Mucosa of rectum (tissue), 2 donors: ENCODE measurements at regions not wholly inside any gene's neighbourhood (a gene's known extent, or its start where the extent isn't known, plus 50 kb on each side); places are given as distances from the start of the nearest gene placed in this dataset.

Experiments used
- H3K27ac ChIP-seq, 2 donors: one replicate each; pipeline ENCODE4 v1.7.0; 2013; ENCODE audit warnings: inconsistent platforms in 2 of 2, low read depth in 2 of 2, low read length in 2 of 2
- H3K27me3 ChIP-seq, 2 donors: one replicate each; pipeline ENCODE4 v1.7.0; 2013; ENCODE audit warnings: low read length in 2 of 2; ENCODE audit not compliant: control insufficient read depth in 2 of 2, insufficient read depth in 2 of 2
- H3K36me3 ChIP-seq, 2 donors: one replicate each; pipeline ENCODE4 v1.7.0; 2013; ENCODE audit warnings: low read length in 2 of 2; ENCODE audit not compliant: control insufficient read depth in 2 of 2, insufficient read depth in 2 of 2
- H3K4me1 ChIP-seq, 2 donors: one replicate each; pipeline ENCODE4 v1.7.0; 2013; ENCODE audit warnings: low read length in 2 of 2, mild to moderate bottlenecking in 1 of 2; ENCODE audit not compliant: control insufficient read depth in 2 of 2, insufficient read depth in 2 of 2
- H3K4me3 ChIP-seq, 2 donors: one replicate each; pipeline ENCODE4 v1.7.0; 2013; ENCODE audit warnings: low read length in 2 of 2
- H3K9ac ChIP-seq, 2 donors: one replicate each; pipeline ENCODE4 v1.7.0; 2013; ENCODE audit warnings: low read length in 2 of 2, low read depth in 1 of 2, mild to moderate bottlenecking in 1 of 2
- H3K9me3 ChIP-seq, 2 donors: one replicate each; pipeline ENCODE4 v1.7.0; 2013; ENCODE audit warnings: low read length in 2 of 2; ENCODE audit not compliant: control insufficient read depth in 2 of 2
- donor health status: healthy.
- donor health status: Normal muscosa, but diverticular disease.

DNA sequence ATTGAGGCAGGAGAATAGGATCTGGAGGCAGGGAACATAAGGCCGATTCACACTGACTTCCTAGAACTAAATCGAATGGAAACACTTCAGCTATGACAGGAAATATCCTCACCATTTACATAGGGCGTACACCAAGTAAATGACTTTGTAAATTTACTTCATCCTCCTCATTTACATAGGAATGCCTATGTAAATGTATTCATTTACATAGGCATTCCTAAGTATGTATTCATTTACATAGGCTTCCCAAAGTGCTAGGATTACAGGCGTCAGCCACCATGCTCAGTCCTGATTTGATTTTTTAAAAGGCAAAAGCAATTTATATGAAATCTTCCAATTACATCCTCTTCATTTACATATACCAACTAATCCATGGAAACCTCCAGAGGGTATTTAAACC lies 133.1 kb upstream of the RFC3 start:
- H3K4me3 ChIP-seq: no peak overlapping the region
- H3K4me1 ChIP-seq: no peaks in the 10 kb centered on the region
- no peaks in the 10 kb centered on the region for H3K27me3 ChIP-seq
- H3K9me3 ChIP-seq: no peaks in the 10 kb centered on the region
- no peaks in the 10 kb centered on the region for H3K36me3 ChIP-seq
- H3K27ac ChIP-seq: no peak overlapping the region
- H3K9ac ChIP-seq: no peak overlapping the region

GRCh38 chr13:33686772-33687480 lies 131.0 kb upstream of the RFC3 start:
- Histone ChIP-seq H3K27ac (no peak overlapping the region), H3K36me3 (no peaks in the 10 kb centered on the region), H3K4me1 (no peaks in the 10 kb centered on the region), H3K4me3 (no peak overlapping the region), H3K9ac (no peak overlapping the region), H3K27me3 (no peaks in the 10 kb centered on the region), H3K9me3 (no peaks in the 10 kb centered on the region)

DNA sequence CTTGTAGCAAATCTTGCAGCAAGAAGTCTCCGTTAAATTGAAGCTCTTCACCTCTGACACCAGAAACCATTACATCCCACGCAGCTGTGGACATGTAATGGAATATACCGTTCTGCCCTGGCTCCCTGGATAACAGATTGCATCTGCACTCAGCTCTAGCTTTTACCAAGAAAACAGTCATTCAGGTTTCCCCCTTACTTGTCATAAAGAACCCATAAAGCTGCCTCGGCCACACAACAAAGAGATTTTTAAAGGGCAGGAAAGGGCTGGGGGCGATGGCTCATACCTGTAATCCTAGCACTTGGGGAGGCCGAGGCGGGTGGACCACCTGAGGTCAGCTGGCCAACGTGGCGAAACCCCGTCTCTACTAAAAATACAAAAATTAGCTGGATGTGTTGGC lies 127.6 kb upstream of the RFC3 start:
- H3K36me3 ChIP-seq: no peaks in the 10 kb centered on the region
- H3K27me3 ChIP-seq: no peaks in the 10 kb centered on the region
- no peak overlapping the region for H3K9ac ChIP-seq
- H3K27ac ChIP-seq: no peak overlapping the region
- no peaks in the 10 kb centered on the region for H3K9me3 ChIP-seq
- no peak overlapping the region for H3K4me3 ChIP-seq
- no peaks in the 10 kb centered on the region for H3K4me1 ChIP-seq

GRCh38 chr13:33691980-33692379 lies 126.0 kb upstream of the RFC3 start:
- H3K4me3 ChIP-seq: no peak overlapping the region
- no peaks in the 10 kb centered on the region for H3K9me3 ChIP-seq
- no peak overlapping the region for H3K27ac ChIP-seq
- H3K36me3 ChIP-seq: no peaks in the 10 kb centered on the region
- no peaks in the 10 kb centered on the region for H3K27me3 ChIP-seq
- no peak overlapping the region for H3K9ac ChIP-seq
- H3K4me1 ChIP-seq: no peaks in the 10 kb centered on the region

GRCh38 chr13:33692531-33692930 lies 125.4 kb upstream of the RFC3 start:
- Histone ChIP-seq H3K4me1 (no peaks in the 10 kb centered on the region), H3K9me3 (no peaks in the 10 kb centered on the region), H3K9ac (no peak overlapping the region), H3K27ac (no peak overlapping the region), H3K4me3 (no peak overlapping the region), H3K27me3 (no peaks in the 10 kb centered on the region), H3K36me3 (no peaks in the 10 kb centered on the region)

- Histone ChIP-seq H3K4me3 (no peak overlapping the region), H3K9ac (no peak overlapping the region), H3K4me1 (no peaks in the 10 kb centered on the region), H3K9me3 (no peaks in the 10 kb centered on the region), H3K27ac (no peak overlapping the region), H3K27me3 (no peaks in the 10 kb centered on the region), H3K36me3 (no peaks in the 10 kb centered on the region)
Measured at GRCh38 chr13:33694546-33694945, 123.4 kb upstream of the RFC3 start.

DNA sequence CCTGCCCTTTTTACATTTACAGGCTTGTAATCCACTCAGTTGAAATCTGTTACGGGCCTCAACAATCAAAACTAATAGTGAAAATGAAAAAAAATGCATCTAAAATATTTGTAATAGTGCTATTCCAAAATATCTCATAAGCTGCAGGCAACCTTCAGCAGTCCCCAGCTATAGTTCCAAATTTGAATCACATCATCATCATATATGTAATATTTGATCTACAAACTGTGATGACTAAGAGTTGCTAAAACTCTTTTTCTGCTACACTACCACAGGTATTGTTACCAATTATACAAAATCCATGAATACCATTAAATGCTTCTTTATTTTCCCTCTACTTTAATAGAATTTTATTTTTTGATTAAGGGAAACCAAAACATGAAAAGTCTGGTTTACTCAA lies 121.4 kb upstream of the RFC3 start:
- H3K36me3 ChIP-seq: no peaks in the 10 kb centered on the region
- no peak overlapping the region for H3K27ac ChIP-seq
- no peak overlapping the region for H3K4me3 ChIP-seq
- H3K9me3 ChIP-seq: no peaks in the 10 kb centered on the region
- no peak overlapping the region for H3K9ac ChIP-seq
- no peaks in the 10 kb centered on the region for H3K27me3 ChIP-seq
- no peaks in the 10 kb centered on the region for H3K4me1 ChIP-seq

DNA sequence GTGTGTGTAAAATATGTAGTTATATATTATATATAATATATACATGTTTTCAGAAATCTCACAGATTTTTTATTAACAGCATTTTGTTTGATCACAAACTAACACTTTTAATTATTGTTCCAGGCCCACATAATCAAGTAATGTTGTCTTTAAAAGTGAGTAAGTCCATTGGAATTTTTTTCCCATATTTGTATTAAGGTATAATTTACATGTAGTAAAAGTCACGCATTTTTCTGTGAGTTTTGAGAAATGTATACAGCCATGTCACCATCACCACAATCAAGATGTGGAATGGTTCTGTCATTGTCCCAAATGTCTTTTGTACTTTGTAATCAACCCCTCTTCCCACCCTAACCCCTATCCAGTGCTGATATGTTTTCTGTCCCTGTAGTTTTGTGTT lies 120.0 kb upstream of the RFC3 start:
- H3K9ac ChIP-seq: no peak overlapping the region
- no peaks in the 10 kb centered on the region for H3K36me3 ChIP-seq
- H3K4me3 ChIP-seq: no peak overlapping the region
- H3K27ac ChIP-seq: no peak overlapping the region
- no peaks in the 10 kb centered on the region for H3K4me1 ChIP-seq
- no peaks in the 10 kb centered on the region for H3K9me3 ChIP-seq
- H3K27me3 ChIP-seq: no peaks in the 10 kb centered on the region

DNA sequence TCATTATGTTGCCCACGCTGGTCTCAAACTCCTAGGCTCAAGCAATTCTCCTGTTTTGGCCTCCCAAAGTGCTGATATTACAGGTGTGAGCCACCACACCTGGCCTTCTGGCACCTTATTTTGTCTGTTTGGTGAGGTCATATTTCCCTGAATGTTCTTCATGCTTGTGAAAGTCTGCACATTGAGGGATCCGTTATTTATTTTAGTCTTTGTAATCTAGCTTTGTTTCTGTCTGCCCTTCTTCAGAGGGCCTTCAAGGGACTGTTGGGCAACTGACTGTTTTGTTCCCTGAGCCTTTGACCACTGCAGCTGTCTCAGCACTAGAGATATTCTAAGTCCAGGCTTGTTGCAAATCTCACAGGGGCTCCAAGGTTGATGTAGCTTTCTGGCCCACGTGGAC lies 110.5 kb upstream of the RFC3 start:
- no peaks in the 10 kb centered on the region for H3K9me3 ChIP-seq
- H3K9ac ChIP-seq: no peak overlapping the region
- H3K4me1 ChIP-seq: no peaks in the 10 kb centered on the region
- H3K27ac ChIP-seq: no peak overlapping the region
- no peak overlapping the region for H3K4me3 ChIP-seq
- no peaks in the 10 kb centered on the region for H3K27me3 ChIP-seq
- no peaks in the 10 kb centered on the region for H3K36me3 ChIP-seq

GRCh38 chr13:33710924-33711323 lies 107.0 kb upstream of the RFC3 start:
- H3K9ac ChIP-seq: no peak overlapping the region

DNA sequence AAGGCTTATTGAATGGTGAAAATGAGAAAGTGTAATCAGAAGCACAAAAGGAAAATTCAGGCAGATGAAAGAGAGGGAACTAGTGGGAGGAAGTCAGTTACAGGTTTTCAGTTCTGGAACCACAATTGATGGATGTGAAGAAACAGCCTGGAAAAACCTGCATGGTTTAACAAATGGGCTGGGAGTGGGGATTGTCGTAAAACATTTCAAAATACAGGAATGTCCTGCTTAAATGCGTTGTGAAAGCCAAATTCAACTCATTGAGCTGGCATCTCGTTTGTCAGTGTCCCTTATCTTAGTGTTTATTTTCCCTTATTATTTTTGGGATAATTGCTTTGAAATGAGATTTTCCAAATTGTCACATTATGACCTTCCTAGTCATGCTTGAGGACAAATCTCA lies 106.5 kb upstream of the RFC3 start:
- no peaks in the 10 kb centered on the region for H3K4me1 ChIP-seq
- no peaks in the 10 kb centered on the region for H3K27me3 ChIP-seq
- H3K36me3 ChIP-seq: no peaks in the 10 kb centered on the region
- no peaks in the 10 kb centered on the region for H3K9me3 ChIP-seq
- no peak overlapping the region for H3K4me3 ChIP-seq
- H3K9ac ChIP-seq: no peak overlapping the region
- no peak overlapping the region for H3K27ac ChIP-seq

More at GRCh38 chr13:33710924-33711323, 107.0 kb upstream of the RFC3 start:
- H3K27ac ChIP-seq: no peak overlapping the region
- H3K36me3 ChIP-seq: no peaks in the 10 kb centered on the region
- no peaks in the 10 kb centered on the region for H3K4me1 ChIP-seq
- H3K9me3 ChIP-seq: no peaks in the 10 kb centered on the region
- no peak overlapping the region for H3K4me3 ChIP-seq
- no peaks in the 10 kb centered on the region for H3K27me3 ChIP-seq
